ENCODE measurements at regions not wholly inside any gene's neighbourhood (a gene's known extent, or its start where the extent isn't known, plus 50 kb on each side); places are given as distances from the start of the nearest gene placed in this dataset.

DNA sequence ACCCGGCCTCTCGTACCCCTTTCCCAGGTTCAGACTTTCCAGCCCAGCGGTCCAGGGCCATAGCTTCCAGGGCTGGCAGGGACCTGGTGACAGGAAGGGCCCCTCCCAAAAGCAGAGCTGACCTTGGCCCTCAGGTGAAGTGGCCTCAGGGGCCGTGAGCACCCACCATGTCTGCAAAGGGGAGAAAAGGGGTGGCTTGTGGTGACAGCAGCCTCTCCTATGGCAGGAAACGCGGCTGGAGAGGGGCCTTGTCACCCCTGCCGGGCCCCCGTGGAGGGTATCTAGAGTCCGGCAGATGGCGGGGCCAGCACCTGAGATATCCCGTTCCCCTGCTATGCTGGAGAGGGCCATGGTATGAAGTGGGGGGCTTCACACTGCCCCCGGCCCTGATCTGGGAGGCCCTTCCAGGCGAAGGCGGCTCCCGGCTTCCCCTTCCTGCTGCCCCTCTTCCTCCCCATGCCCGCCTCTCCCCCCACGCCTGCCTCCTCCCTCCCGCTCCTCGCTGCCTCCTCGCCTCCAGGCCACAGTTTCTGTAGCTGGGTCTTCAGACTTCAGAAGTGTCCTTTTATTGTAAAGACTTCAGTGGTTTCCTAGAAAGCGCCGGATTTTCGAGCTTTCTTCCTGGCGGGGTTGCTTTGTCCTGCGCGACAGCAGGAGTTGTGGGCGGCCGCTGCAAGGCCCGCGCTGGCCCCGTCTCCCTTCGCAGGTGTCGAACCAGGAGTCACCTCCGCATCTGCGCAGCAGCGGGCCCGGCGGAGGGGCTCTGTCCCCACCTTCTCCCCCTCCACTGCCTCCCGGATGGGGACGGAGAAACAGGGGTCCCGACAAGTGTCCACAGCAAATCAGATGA, 240.5 kb upstream of the MYT1L start:
- no peak for DNase-seq (ENCODE audit: extremely low read depth, low read depth)

DNA sequence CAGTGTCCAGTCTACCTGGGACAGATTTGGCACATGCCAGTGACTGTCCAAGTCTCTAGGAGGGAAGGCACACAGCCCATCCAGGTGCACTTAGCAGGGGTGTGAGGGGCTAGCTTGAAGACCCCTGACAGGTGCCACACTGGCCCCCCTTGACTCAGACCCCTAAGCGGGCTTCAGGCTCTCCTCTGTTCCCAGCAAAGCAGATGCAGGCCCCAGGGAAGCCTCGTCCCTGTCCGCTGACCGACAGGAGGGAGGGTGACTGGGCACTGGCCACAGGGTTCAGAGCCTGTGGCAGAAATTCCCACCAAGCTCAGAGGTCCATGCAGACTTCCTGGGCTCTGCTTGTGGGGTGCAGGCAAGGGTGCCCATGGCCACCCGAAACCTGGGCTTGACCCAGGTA, 239.8 kb upstream of the MYT1L start:
- no peak for DNase-seq (ENCODE audit: extremely low read depth, low read depth)

- DNase-seq (ENCODE audit: extremely low read depth, low read depth), result no peak
Observed at GRCh38 chr2:2570360-2570759, 239.3 kb upstream of the MYT1L start.

DNA sequence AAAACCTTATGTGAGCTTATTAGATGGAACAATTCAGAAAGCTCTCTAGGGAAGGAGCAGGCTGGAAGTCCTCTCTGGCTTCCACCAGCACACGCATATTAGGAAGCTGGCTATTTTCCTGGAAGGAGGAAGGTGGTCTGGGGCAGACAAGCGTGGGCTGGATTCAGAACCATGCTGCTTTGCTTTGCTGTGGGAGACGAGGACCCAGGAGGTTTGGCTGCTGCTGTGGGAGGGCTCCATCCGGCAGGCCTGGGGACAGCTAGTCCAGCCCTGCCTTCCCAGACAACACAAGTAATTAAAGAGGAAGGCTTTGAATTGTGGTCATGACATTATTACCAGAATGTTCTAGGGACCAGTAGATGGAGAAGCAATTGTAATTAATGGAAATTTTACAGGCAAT, 238.8 kb upstream of the MYT1L start:
- DNase-seq (ENCODE audit: extremely low read depth, low read depth), result no peak

DNA sequence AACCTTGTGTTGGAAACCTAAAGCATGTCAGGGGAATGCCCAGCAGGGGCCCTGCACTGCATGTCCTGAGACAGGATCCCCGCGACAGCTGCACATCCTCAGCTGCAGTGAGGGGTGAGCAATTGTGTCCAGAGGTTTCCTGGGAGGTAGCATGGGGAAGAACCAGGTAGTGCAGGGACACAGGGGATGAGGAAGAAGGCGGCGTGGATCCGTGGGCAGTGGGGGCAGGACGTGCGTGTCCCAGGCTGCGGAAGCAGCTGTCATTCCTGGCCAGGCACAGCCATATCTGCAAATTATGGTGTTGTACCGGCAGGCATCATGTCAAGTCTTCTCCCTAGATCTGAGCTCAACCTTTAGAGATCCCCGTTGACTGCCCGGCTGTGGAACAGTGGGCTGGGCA, 238.2 kb upstream of the MYT1L start:
- no peak for DNase-seq (ENCODE audit: extremely low read depth, low read depth)

DNA sequence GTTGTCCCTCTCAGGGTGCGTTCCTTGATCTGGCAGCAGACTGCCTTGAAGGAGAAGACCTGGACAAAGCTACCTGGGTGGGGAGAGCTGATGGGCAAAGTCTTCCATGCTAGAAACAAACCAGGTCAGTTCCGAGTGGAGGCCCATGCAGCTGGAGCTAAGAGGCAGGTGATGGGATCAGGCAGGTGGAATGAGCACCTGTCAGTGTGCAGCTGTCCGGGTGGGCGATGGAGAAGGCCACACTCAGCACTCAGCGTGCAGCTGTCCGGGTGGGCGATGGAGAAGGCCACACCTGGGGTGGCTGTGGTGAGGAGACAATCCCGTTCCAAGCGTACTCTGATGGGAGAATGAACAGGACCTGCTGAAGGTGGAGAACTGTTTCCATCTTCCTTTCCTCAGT, 237.3 kb upstream of the MYT1L start:
- no peak for DNase-seq (ENCODE audit: extremely low read depth, low read depth)

DNA sequence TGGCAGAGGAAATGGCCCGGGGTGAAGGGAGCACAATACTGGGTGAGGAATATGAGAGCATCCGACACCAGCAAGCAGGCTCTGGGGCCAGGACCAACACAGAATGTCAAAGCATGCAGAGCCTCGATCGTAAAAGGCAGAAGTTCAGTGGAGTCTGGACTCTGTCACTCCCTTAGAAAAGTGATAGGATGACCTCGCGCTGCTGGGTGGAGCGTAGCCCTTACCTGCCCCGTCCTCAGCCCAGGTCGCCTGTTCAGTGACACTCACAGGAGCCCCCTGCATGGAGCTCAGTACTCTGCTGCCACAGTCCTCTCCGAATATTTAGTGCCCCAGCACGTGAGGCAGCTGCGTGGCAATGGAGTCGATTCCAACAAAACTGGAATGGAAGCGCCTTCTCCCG, 236.7 kb upstream of the MYT1L start:
- DNase-seq (ENCODE audit: extremely low read depth, low read depth), result no peak

- no peak for DNase-seq (ENCODE audit: extremely low read depth, low read depth)
Observed at GRCh38 chr2:2566396-2567323, 235.6 kb upstream of the MYT1L start.

GRCh38 chr2:2565671-2566070, 234.6 kb upstream of the MYT1L start:
- DNase-seq (ENCODE audit: extremely low read depth, low read depth), result no peak

GRCh38 chr2:2564300-2565078, 233.4 kb upstream of the MYT1L start:
- no peak for DNase-seq (ENCODE audit: extremely low read depth, low read depth)

DNA sequence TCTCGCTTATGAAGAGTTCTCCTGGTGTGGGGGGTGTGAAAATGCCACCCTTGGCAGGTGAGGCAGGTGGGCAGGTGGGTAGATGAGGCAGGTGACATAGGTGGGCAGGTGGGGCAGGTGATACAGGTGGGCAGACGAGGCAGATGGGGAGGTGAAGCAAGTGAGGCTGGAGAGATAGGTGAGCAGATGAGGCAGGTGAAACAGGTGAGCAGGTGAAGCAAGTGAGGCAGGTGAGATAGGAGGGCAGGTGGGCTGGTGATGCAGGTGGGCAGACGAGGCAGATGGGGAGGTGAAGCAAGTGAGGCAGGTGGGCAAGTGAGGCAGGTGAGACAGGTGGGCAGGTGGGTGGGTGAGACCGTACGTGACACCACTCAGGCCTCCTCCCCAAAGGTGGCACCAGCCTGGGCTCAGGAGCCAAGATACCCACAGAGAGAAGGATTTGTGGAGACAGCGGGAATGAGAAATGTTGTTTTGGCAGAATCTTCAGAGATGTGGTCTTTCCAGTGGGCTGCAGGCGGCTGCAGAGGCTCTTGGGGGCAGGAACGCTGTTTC, 232.3 kb upstream of the MYT1L start:
- DNase-seq (ENCODE audit: extremely low read depth, low read depth), result no peak

GRCh38 chr2:2562867-2563266, 231.8 kb upstream of the MYT1L start:
- DNase-seq (ENCODE audit: extremely low read depth, low read depth), result no peak

GRCh38 chr2:2561346-2562095, 230.4 kb upstream of the MYT1L start:
- DNase-seq (ENCODE audit: extremely low read depth, low read depth), result no peak

DNA sequence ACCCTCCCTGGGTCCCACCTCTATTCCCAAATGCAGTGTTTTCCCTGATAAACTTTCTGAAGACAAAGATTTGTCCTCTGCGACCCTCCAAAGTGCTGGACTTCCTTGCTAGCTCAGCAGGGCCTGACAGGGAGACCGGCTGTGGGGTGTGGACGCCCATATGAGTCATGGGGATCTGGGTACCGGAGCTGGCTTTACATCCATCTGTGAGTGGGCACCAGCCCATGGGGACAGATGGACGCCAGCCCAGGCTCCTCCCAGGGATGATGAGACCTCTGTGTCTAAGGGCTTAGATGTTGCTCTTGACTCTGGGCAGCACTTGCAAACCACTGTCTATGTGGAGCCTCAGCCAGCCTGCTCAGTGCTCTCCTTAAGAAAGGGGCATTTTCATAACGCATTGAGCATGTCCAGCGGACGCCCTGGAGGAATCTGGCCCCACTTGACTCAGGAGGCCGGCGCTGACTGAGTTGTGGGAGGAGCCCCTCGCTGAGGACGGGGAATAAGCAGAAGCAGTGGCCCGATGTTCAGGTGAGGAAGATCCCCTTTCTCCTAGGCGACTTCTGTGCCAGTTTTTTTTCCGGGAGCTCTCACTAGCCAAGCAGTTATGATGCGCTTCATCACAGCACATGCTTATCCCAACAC, 229.4 kb upstream of the MYT1L start:
- DNase-seq (ENCODE audit: extremely low read depth, low read depth), result no peak

- DNase-seq (ENCODE audit: extremely low read depth, low read depth), result no peak
Observed at GRCh38 chr2:2558476-2558875, 227.4 kb upstream of the MYT1L start.

- DNase-seq (ENCODE audit: extremely low read depth, low read depth), result no peak
Observed at GRCh38 chr2:2557475-2557874, 226.4 kb upstream of the MYT1L start.

DNA sequence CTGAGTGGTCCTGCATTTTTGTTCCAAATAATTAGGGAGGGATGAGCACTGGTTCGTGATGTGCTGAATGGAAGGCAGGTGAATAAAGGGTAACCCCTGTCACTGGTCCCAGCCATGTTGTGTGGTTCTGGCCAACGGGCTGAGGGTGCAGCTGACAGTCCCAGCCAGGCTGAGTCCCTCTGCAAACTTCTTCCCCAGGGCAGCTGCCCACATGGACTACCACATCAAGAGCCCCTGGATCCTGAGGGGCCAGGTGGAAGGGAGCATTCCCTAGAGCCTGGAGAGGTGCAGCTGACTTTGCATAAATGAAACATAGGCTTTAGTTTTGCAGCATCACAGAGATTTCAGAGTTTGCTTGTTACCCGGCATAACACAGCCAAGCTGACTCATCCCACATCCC, 219.8 kb upstream of the MYT1L start:
- no peak for DNase-seq (ENCODE audit: extremely low read depth, low read depth)

DNA sequence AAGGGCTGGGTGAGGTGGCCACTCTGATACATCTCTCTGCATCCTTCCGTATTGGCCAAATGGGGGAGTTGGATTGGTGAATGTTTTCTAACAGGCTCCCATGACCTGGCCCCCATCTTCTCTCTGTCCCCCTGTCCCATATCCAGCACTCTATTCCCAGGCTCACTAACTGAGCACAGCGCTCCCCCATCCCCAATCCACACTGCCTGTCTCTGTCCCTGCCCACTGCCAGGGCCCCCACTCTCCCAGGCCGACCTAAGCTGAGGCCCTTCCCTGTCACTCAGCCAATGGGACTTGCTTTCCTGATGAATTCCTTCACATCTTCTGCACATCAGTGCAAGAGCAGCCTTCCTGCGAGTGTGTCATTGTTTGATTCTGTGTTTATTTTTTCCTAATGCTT, 216.8 kb upstream of the MYT1L start:
- no peak for DNase-seq (ENCODE audit: extremely low read depth, low read depth)

GRCh38 chr2:2547451-2547850, 216.4 kb upstream of the MYT1L start:
- no peak for DNase-seq (ENCODE audit: extremely low read depth, low read depth)

- no peak for DNase-seq (ENCODE audit: extremely low read depth, low read depth)
Observed at GRCh38 chr2:2546046-2546445, 215.0 kb upstream of the MYT1L start.
